ENCODE measurements at regions not wholly inside any gene's neighbourhood (a gene's known extent, or its start where the extent isn't known, plus 50 kb on each side); places are given as distances from the start of the nearest gene placed in this dataset.

DNA sequence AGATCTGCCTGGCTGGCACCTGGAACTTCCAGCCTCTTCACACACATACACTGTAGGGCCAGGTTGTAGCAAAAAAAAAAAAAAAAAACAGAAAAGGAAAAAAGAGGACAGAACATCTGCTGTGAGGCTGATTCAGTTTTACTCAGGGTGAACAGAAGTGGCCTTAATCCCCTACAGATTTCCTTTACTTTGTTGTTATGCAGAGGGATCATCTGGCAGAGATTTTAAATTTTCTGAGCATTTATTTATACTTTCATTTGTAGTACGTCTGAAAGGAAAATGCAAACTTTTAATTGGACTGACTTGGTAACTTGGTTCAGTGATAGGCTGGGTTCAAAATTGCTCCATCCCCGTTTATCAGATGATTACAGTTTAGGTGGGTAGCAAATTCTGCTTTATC is 50.8 kb upstream of the PRICKLE1 start:
- Histone ChIP-seq H3K4me1 (no peaks in the 10 kb centered on the region), H3K27ac (no peak overlapping the region), H3K9me3 (no peaks in the 10 kb centered on the region), H3K4me3 (no peak overlapping the region), H3K36me3 (no peaks in the 10 kb centered on the region), H3K27me3 (no peaks in the 10 kb centered on the region)
- DNase-seq (no peak), ATAC-seq (no peak)
- TF ChIP-seq, protein P1, sequence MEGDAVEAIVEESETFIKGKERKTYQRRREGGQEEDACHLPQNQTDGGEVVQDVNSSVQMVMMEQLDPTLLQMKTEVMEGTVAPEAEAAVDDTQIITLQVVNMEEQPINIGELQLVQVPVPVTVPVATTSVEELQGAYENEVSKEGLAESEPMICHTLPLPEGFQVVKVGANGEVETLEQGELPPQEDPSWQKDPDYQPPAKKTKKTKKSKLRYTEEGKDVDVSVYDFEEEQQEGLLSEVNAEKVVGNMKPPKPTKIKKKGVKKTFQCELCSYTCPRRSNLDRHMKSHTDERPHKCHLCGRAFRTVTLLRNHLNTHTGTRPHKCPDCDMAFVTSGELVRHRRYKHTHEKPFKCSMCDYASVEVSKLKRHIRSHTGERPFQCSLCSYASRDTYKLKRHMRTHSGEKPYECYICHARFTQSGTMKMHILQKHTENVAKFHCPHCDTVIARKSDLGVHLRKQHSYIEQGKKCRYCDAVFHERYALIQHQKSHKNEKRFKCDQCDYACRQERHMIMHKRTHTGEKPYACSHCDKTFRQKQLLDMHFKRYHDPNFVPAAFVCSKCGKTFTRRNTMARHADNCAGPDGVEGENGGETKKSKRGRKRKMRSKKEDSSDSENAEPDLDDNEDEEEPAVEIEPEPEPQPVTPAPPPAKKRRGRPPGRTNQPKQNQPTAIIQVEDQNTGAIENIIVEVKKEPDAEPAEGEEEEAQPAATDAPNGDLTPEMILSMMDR (IDR thresholded peaks at IDR 0.05 in 4 of 5, conservative IDR thresholded peaks at IDR 0.05 in 1 of 5) = no peak
- no peak for TF ChIP-seq POLR2A (IDR thresholded peaks at IDR 0.05)
- in situ Hi-C loops (cut with MboI; ENCODE audit: low sequenced_read_pairs in 4 of 4) (no loop called here), intact Hi-C loops (cut with DNase I; ENCODE audit: low total_unique reads) (no loop called here)

DNA sequence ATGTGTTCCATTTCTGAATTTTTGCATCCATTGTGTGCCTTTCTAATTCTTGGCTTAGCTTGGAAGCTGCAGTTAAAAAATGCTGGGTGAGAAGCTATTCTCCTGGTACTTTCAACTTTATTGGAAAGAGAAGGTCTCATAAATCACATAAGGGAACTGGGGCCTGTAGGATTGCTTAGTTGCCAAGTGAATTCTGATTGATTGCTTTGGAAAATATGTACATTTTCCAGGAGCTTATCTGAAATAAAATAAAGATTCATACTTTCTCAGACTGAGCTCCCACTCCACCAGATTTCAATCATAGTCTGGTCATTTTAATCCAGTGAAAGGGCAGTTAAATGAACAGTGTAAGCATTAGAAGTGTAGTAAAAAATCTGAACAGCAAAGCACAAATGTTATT is 50.0 kb upstream of the PRICKLE1 start:
- in situ Hi-C loops (cut with MboI; ENCODE audit: low sequenced_read_pairs in 4 of 4) = no loop called here
- DNase-seq = no peak
- Histone ChIP-seq H3K4me1 (no peaks in the 10 kb centered on the region), H3K27me3 (no peaks in the 10 kb centered on the region), H3K9me3 (no peaks in the 10 kb centered on the region), H3K36me3 (no peaks in the 10 kb centered on the region), H3K27ac (no peak overlapping the region), H3K4me3 (no peak overlapping the region)
- TF ChIP-seq, protein P1 (IDR thresholded peaks at IDR 0.05 in 4 of 5, conservative IDR thresholded peaks at IDR 0.05 in 1 of 5) = no peak
- no peak for TF ChIP-seq POLR2A (IDR thresholded peaks at IDR 0.05)
- intact Hi-C loops (cut with DNase I; ENCODE audit: low total_unique reads) = no loop called here
- no peak for ATAC-seq
